ENCODE measurements at regions not wholly inside any gene's neighbourhood (a gene's known extent, or its start where the extent isn't known, plus 50 kb on each side); places are given as distances from the start of the nearest gene placed in this dataset.

- H3K9ac ChIP-seq (ENCODE audit: low read depth, low read length, poor library complexity, severe bottlenecking) = no peak overlapping the region
- no peaks in the 10 kb centered on the region for H3K9me3 ChIP-seq (ENCODE audit: insufficient read depth, low read depth, low read length)
- no peaks in the 10 kb centered on the region for H4K20me1 ChIP-seq (ENCODE audit: insufficient read depth, low read length, poor library complexity, severe bottlenecking)
- H3K4me2 ChIP-seq (ENCODE audit: low read depth, low read length, poor library complexity, severe bottlenecking) = no peak overlapping the region
- no peaks in the 10 kb centered on the region for H3K4me1 ChIP-seq (ENCODE audit: insufficient read depth, low read length, poor library complexity, severe bottlenecking)
- no peaks in the 10 kb centered on the region for H3K9me2 ChIP-seq (replicated peaks; ENCODE audit: low read depth, low read length)
- no peak overlapping the region for H3K4me3 ChIP-seq (ENCODE audit: low read length, poor library complexity, severe bottlenecking)
- no peaks in the 10 kb centered on the region for H3K79me2 ChIP-seq (ENCODE audit: insufficient read depth, low read length)
- H2AFZ ChIP-seq (ENCODE audit: low read length) = no peak overlapping the region
- H3F3A ChIP-seq (ENCODE audit: low read depth) = no peaks in the 10 kb centered on the region
- no peaks in the 10 kb centered on the region for H3K36me3 ChIP-seq (ENCODE audit: insufficient read depth, low read length)
- H3K27me3 ChIP-seq (ENCODE audit: insufficient read depth, low read length, poor library complexity, severe bottlenecking) = no peaks in the 10 kb centered on the region
- no peak for TF ChIP-seq EZH2phosphoT487 (IDR thresholded peaks at IDR 0.05; ENCODE audit: borderline replicate concordance)
- no peak for TF ChIP-seq CTCF (conservative IDR thresholded peaks at IDR 0.05; ENCODE audit: low read length)
Observed at GRCh38 chrX:4179031-4179430, 465.6 kb upstream of the PRKX start.

GRCh38 chrX:4175221-4175620 is 461.8 kb upstream of the PRKX start:
- Histone ChIP-seq H3K4me2 (ENCODE audit: low read depth, low read length, poor library complexity, severe bottlenecking) (no peak overlapping the region), H3K9me3 (ENCODE audit: insufficient read depth, low read depth, low read length) (no peaks in the 10 kb centered on the region), H3K79me2 (ENCODE audit: insufficient read depth, low read length) (no peaks in the 10 kb centered on the region), H3K4me3 (ENCODE audit: low read length, poor library complexity, severe bottlenecking) (no peak overlapping the region), H3K9ac (ENCODE audit: low read depth, low read length, poor library complexity, severe bottlenecking) (no peak overlapping the region), H3K36me3 (ENCODE audit: insufficient read depth, low read length) (no peaks in the 10 kb centered on the region), H3K9me2 (replicated peaks; ENCODE audit: low read depth, low read length) (no peaks in the 10 kb centered on the region), H3K27me3 (ENCODE audit: insufficient read depth, low read length, poor library complexity, severe bottlenecking) (no peaks in the 10 kb centered on the region), H3K4me1 (ENCODE audit: insufficient read depth, low read length, poor library complexity, severe bottlenecking) (no peaks in the 10 kb centered on the region), H4K20me1 (ENCODE audit: insufficient read depth, low read length, poor library complexity, severe bottlenecking) (no peaks in the 10 kb centered on the region), H2AFZ (ENCODE audit: low read length) (no peak overlapping the region), H3F3A (ENCODE audit: low read depth) (no peaks in the 10 kb centered on the region)
- TF ChIP-seq EZH2phosphoT487 (IDR thresholded peaks at IDR 0.05; ENCODE audit: borderline replicate concordance) = no peak

GRCh38 chrX:4173743-4174142 is 460.3 kb upstream of the PRKX start:
- no peak overlapping the region for H3K4me3 ChIP-seq (ENCODE audit: low read length, poor library complexity, severe bottlenecking)
- H3K9ac ChIP-seq (ENCODE audit: low read depth, low read length, poor library complexity, severe bottlenecking) = no peak overlapping the region
- no peak overlapping the region for H2AFZ ChIP-seq (ENCODE audit: low read length)
- no peaks in the 10 kb centered on the region for H3F3A ChIP-seq (ENCODE audit: low read depth)
- H3K79me2 ChIP-seq (ENCODE audit: insufficient read depth, low read length) = no peaks in the 10 kb centered on the region
- H3K4me2 ChIP-seq (ENCODE audit: low read depth, low read length, poor library complexity, severe bottlenecking) = no peak overlapping the region
- H3K27me3 ChIP-seq (ENCODE audit: insufficient read depth, low read length, poor library complexity, severe bottlenecking) = no peaks in the 10 kb centered on the region
- H4K20me1 ChIP-seq (ENCODE audit: insufficient read depth, low read length, poor library complexity, severe bottlenecking) = no peaks in the 10 kb centered on the region
- H3K4me1 ChIP-seq (ENCODE audit: insufficient read depth, low read length, poor library complexity, severe bottlenecking) = no peaks in the 10 kb centered on the region
- no peaks in the 10 kb centered on the region for H3K36me3 ChIP-seq (ENCODE audit: insufficient read depth, low read length)
- TF ChIP-seq EZH2phosphoT487 (IDR thresholded peaks at IDR 0.05; ENCODE audit: borderline replicate concordance) (no peak), CTCF (conservative IDR thresholded peaks at IDR 0.05; ENCODE audit: low read length) (no peak)
- H3K9me2 ChIP-seq (replicated peaks; ENCODE audit: low read depth, low read length) = no peaks in the 10 kb centered on the region
- no peaks in the 10 kb centered on the region for H3K9me3 ChIP-seq (ENCODE audit: insufficient read depth, low read depth, low read length)

- no peak overlapping the region for H2AFZ ChIP-seq (ENCODE audit: low read length)
- no peaks in the 10 kb centered on the region for H3K9me3 ChIP-seq (ENCODE audit: insufficient read depth, low read depth, low read length)
- TF ChIP-seq EZH2phosphoT487 (IDR thresholded peaks at IDR 0.05; ENCODE audit: borderline replicate concordance) (no peak), CTCF (conservative IDR thresholded peaks at IDR 0.05; ENCODE audit: low read length) (no peak)
- no peaks in the 10 kb centered on the region for H4K20me1 ChIP-seq (ENCODE audit: insufficient read depth, low read length, poor library complexity, severe bottlenecking)
- H3K9ac ChIP-seq (ENCODE audit: low read depth, low read length, poor library complexity, severe bottlenecking) = no peak overlapping the region
- no peaks in the 10 kb centered on the region for H3K4me1 ChIP-seq (ENCODE audit: insufficient read depth, low read length, poor library complexity, severe bottlenecking)
- no peak overlapping the region for H3K4me3 ChIP-seq (ENCODE audit: low read length, poor library complexity, severe bottlenecking)
- H3K36me3 ChIP-seq (ENCODE audit: insufficient read depth, low read length) = no peaks in the 10 kb centered on the region
- no peaks in the 10 kb centered on the region for H3K79me2 ChIP-seq (ENCODE audit: insufficient read depth, low read length)
- no peak overlapping the region for H3K4me2 ChIP-seq (ENCODE audit: low read depth, low read length, poor library complexity, severe bottlenecking)
- no peaks in the 10 kb centered on the region for H3K27me3 ChIP-seq (ENCODE audit: insufficient read depth, low read length, poor library complexity, severe bottlenecking)
- no peaks in the 10 kb centered on the region for H3K9me2 ChIP-seq (replicated peaks; ENCODE audit: low read depth, low read length)
- H3F3A ChIP-seq (ENCODE audit: low read depth) = no peaks in the 10 kb centered on the region
Observed at GRCh38 chrX:4151798-4152197, 438.3 kb upstream of the PRKX start.

Measured in Loucy (cell line).